ENCODE measurements at regions not wholly inside any gene's neighbourhood (a gene's known extent, or its start where the extent isn't known, plus 50 kb on each side); places are given as distances from the start of the nearest gene placed in this dataset.

- DNase-seq (ENCODE audit: low spot score in 2 of 2) = no peak
- H3K4me1 ChIP-seq = no peaks in the 10 kb centered on the region
- no peak overlapping the region for H3K27ac ChIP-seq
- TF ChIP-seq POLR2AphosphoS5 (IDR thresholded peaks at IDR 0.05) (no peak), CTCF (IDR thresholded peaks at IDR 0.05) (no peak), EP300 (IDR thresholded peaks at IDR 0.05) (no peak), POLR2A (IDR thresholded peaks at IDR 0.05) (no peak)
- no peaks in the 10 kb centered on the region for H3K36me3 ChIP-seq
- H3K27me3 ChIP-seq = no peaks in the 10 kb centered on the region
- H3K9me3 ChIP-seq = no peaks in the 10 kb centered on the region
- H3K4me3 ChIP-seq = no peak overlapping the region
- 69% methylated on average over 1 of the region's 1 CpG for WGBS
Observed at GRCh38 chr5:130386155-130386554, 481.9 kb downstream of the CHSY3 start.

- no peak for DNase-seq (ENCODE audit: low spot score in 2 of 2)
- no peaks in the 10 kb centered on the region for H3K4me1 ChIP-seq
- no peaks in the 10 kb centered on the region for H3K27me3 ChIP-seq
- no peak overlapping the region for H3K27ac ChIP-seq
- no peak overlapping the region for H3K4me3 ChIP-seq
- WGBS = 72% methylated on average over 2 of the region's 2 CpGs
- H3K9me3 ChIP-seq = no peaks in the 10 kb centered on the region
- no peak for TF ChIP-seq POLR2AphosphoS5 (IDR thresholded peaks at IDR 0.05)
- TF ChIP-seq CTCF (IDR thresholded peaks at IDR 0.05) = no peak
- TF ChIP-seq EP300 (IDR thresholded peaks at IDR 0.05) = no peak
- TF ChIP-seq POLR2A (IDR thresholded peaks at IDR 0.05) = no peak
- H3K36me3 ChIP-seq = no peaks in the 10 kb centered on the region
Observed at GRCh38 chr5:130385656-130386055, 481.4 kb downstream of the CHSY3 start.

- TF ChIP-seq POLR2A (IDR thresholded peaks at IDR 0.05) = no peak
- no peak for TF ChIP-seq EP300 (IDR thresholded peaks at IDR 0.05)
- TF ChIP-seq POLR2AphosphoS5 (IDR thresholded peaks at IDR 0.05) = no peak
- no peak for TF ChIP-seq CTCF (IDR thresholded peaks at IDR 0.05)
- H3K4me3 ChIP-seq = no peak overlapping the region
- H3K27ac ChIP-seq = no peak overlapping the region
- no peaks in the 10 kb centered on the region for H3K4me1 ChIP-seq
- DNase-seq (ENCODE audit: low spot score in 2 of 2) = no peak
- no peaks in the 10 kb centered on the region for H3K27me3 ChIP-seq
- no peaks in the 10 kb centered on the region for H3K9me3 ChIP-seq
- WGBS = 64% methylated on average over 2 of the region's 2 CpGs
- no peaks in the 10 kb centered on the region for H3K36me3 ChIP-seq
Observed at GRCh38 chr5:130365956-130366355, 461.7 kb downstream of the CHSY3 start.

- 94% methylated on average over 8 of the region's 8 CpGs for WGBS
- Histone ChIP-seq H3K36me3 (no peaks in the 10 kb centered on the region), H3K4me3 (no peak overlapping the region), H3K27ac (no peak overlapping the region), H3K9me3 (no peaks in the 10 kb centered on the region), H3K4me1 (no peaks in the 10 kb centered on the region), H3K27me3 (no peaks in the 10 kb centered on the region)
- DNase-seq (ENCODE audit: low spot score in 2 of 2) = no peak
- TF ChIP-seq CTCF (IDR thresholded peaks at IDR 0.05) = no peak
- no peak for TF ChIP-seq POLR2AphosphoS5 (IDR thresholded peaks at IDR 0.05)
- no peak for TF ChIP-seq POLR2A (IDR thresholded peaks at IDR 0.05)
- no peak for TF ChIP-seq EP300 (IDR thresholded peaks at IDR 0.05)
Observed at GRCh38 chr5:130350131-130350530, 445.9 kb downstream of the CHSY3 start.

GRCh38 chr5:130337179-130337888, 433.1 kb downstream of the CHSY3 start:
- Histone ChIP-seq H3K36me3 (no peaks in the 10 kb centered on the region), H3K27me3 (no peaks in the 10 kb centered on the region), H3K9me3 (no peaks in the 10 kb centered on the region), H3K4me3 (no peak overlapping the region), H3K27ac (no peak overlapping the region), H3K4me1 (no peaks in the 10 kb centered on the region)
- DNase-seq (ENCODE audit: low spot score in 2 of 2) = no peak
- 59% methylated on average over 7 of the region's 7 CpGs for WGBS
- TF ChIP-seq POLR2A (IDR thresholded peaks at IDR 0.05) (no peak), EP300 (IDR thresholded peaks at IDR 0.05) (no peak), CTCF (IDR thresholded peaks at IDR 0.05) (no peak), POLR2AphosphoS5 (IDR thresholded peaks at IDR 0.05) (no peak)
